NCI-H187 treated with DMSO at 0.1 percent for 48 hours (cell line): ENCODE measurements at regions not wholly inside any gene's neighbourhood (a gene's known extent, or its start where the extent isn't known, plus 50 kb on each side); places are given as distances from the start of the nearest gene placed in this dataset.
"Not testable (repeated sequence)": the region's sequence is repeated elsewhere in the genome, so short reads cannot be mapped to it uniquely, and the experiment has no call there.

Source experiments
- DNase-seq: peaks from one replicate; lab custom pipeline; 2025; lab: John Stamatoyannopoulos, UW

- no peak for DNase-seq
These were observed 292.4 kb upstream of the SGO1 start for GRCh38 chr3:20478436-20478835.

GRCh38 chr3:20464237-20464636, 278.2 kb upstream of the SGO1 start:
- DNase-seq: not testable (repeated sequence)

- no peak for DNase-seq
These were observed 276.7 kb upstream of the SGO1 start for GRCh38 chr3:20462723-20463122.

- no peak for DNase-seq
These were observed 276.2 kb upstream of the SGO1 start for GRCh38 chr3:20462226-20462625.

- DNase-seq: no peak
These were observed 273.1 kb upstream of the SGO1 start for GRCh38 chr3:20458994-20459716.

GRCh38 chr3:20456511-20456910, 270.5 kb upstream of the SGO1 start:
- no peak for DNase-seq

- no peak for DNase-seq
These were observed 265.2 kb upstream of the SGO1 start for GRCh38 chr3:20451170-20451569.

- DNase-seq: no peak
These were observed 264.6 kb upstream of the SGO1 start for GRCh38 chr3:20450611-20451010.

- no peak for DNase-seq
These were observed 256.8 kb upstream of the SGO1 start for GRCh38 chr3:20442846-20443245.

- not testable (repeated sequence) for DNase-seq
These were observed 241.3 kb upstream of the SGO1 start for GRCh38 chr3:20427268-20427667.

GRCh38 chr3:20425138-20425537, 239.1 kb upstream of the SGO1 start:
- DNase-seq: no peak

GRCh38 chr3:20424086-20424485, 238.1 kb upstream of the SGO1 start:
- no peak for DNase-seq

- DNase-seq: no peak
These were observed 236.4 kb upstream of the SGO1 start for GRCh38 chr3:20422391-20422790.

- DNase-seq: no peak
These were observed 231.5 kb upstream of the SGO1 start for GRCh38 chr3:20417388-20418108.

- no peak for DNase-seq
These were observed 220.6 kb upstream of the SGO1 start for GRCh38 chr3:20406611-20407011.

- no peak for DNase-seq
These were observed 219.7 kb upstream of the SGO1 start for GRCh38 chr3:20405744-20406143.

- DNase-seq: no peak
These were observed 219.2 kb upstream of the SGO1 start for GRCh38 chr3:20405231-20405630.

- no peak for DNase-seq
These were observed 218.7 kb upstream of the SGO1 start for GRCh38 chr3:20404741-20405100.

- no peak for DNase-seq
These were observed 218.2 kb upstream of the SGO1 start for GRCh38 chr3:20403986-20404740.

- DNase-seq: no peak
These were observed 215.2 kb upstream of the SGO1 start for GRCh38 chr3:20401253-20401652.

- DNase-seq: no peak
These were observed 214.7 kb upstream of the SGO1 start for GRCh38 chr3:20400686-20401085.

- no peak for DNase-seq
These were observed 214.3 kb upstream of the SGO1 start for GRCh38 chr3:20400281-20400680.

GRCh38 chr3:20396335-20396734, 210.3 kb upstream of the SGO1 start:
- no peak for DNase-seq
